ENCODE measurements at regions not wholly inside any gene's neighbourhood (a gene's known extent, or its start where the extent isn't known, plus 50 kb on each side); places are given as distances from the start of the nearest gene placed in this dataset.

GRCh38 chr1:83515578-83516154 lies 483.3 kb downstream of the TTLL7 start (continued):
- TF ChIP-seq PBX3 (IDR thresholded peaks at IDR 0.05; ENCODE audit: insufficient replicate concordance, low read depth, low read length) = no peak

- DNase-seq (ENCODE audit: low read depth, low spot score) = no peak
- Histone ChIP-seq H3K4me2 (ENCODE audit: control insufficient read depth, insufficient read depth) (no peak overlapping the region), H3K27me3 (replicated peaks in 1 of 2; ENCODE audit: control insufficient read depth in 2 of 2, insufficient read depth in 2 of 2, low read length in 1 of 2) (no peaks in the 10 kb centered on the region), H2AFZ (ENCODE audit: control insufficient read depth, low read depth, low read length) (no peak overlapping the region), H3K79me2 (ENCODE audit: control insufficient read depth, insufficient read depth, low read length) (no peaks in the 10 kb centered on the region), H3K36me3 (ENCODE audit: control insufficient read depth in 2 of 2, insufficient read depth in 2 of 2, low read length in 1 of 2) (no peaks in the 10 kb centered on the region), H3K9me3 (replicated peaks; ENCODE audit: control insufficient read depth, insufficient read depth, low read length) (no peaks in the 10 kb centered on the region; the same call in 1 of the 3 replicates), H3K4me1 (ENCODE audit: control insufficient read depth, insufficient read depth, low read length) (peaks cover 15% of the 10 kb centered on the region), H3K9ac (ENCODE audit: control insufficient read depth, insufficient read depth, low read length) (no peak overlapping the region), H3K27ac (ENCODE audit: control insufficient read depth, insufficient read depth) (no peak overlapping the region), H4K20me1 (ENCODE audit: control insufficient read depth, insufficient read depth) (no peaks in the 10 kb centered on the region), H3K4me3 (no peak overlapping the region)
- ChIA-PET CTCF (no interaction called here), RAD21 (ENCODE audit: unreplicated experiment) (no interaction called here), SMC1A (ENCODE audit: uncharacterized antibody, unreplicated experiment) (interaction anchor here (1.0 to 1.7 kb wide), 2 partner anchors 8 to 21 kb away, joined by 3 to 5 read pairs; no protein-coding TSS in a partner anchor), POLR2A (no interaction called here)
- ATAC-seq = no peak
- TF ChIP-seq ZNF384 (IDR thresholded peaks at IDR 0.05; ENCODE audit: borderline replicate concordance, low read depth, low read length) (no peak), SMAD1 (IDR thresholded peaks at IDR 0.05; ENCODE audit: low read depth, partially characterized antibody) (no peak), MYC (IDR thresholded peaks at IDR 0.05; ENCODE audit: insufficient read depth, insufficient read length, insufficient replicate concordance, low read length, severe bottlenecking) (no peak), IKZF2 (IDR thresholded peaks at IDR 0.05) (no peak), EED (IDR thresholded peaks at IDR 0.05; ENCODE audit: low read depth) (no peak), E4F1 (IDR thresholded peaks at IDR 0.05; ENCODE audit: borderline replicate concordance, partially characterized antibody) (no peak)
- no peak for FAIRE-seq
- 54% methylated on average over 2 of the region's 2 CpGs for WGBS (ENCODE audit: insufficient coverage, insufficient replicate concordance, low lambda C conversion rate, missing lambda C conversion rate)
- intact Hi-C loops (cut with micrococcal nuclease; ENCODE audit: unreplicated experiment) (no loop called here), in situ Hi-C loops (cut with MboI) (no loop called here)
- no TSS peak for BruUV-seq (replicated peaks)
Measured at GRCh38 chr1:83512373-83513193, 486.3 kb downstream of the TTLL7 start.
